OCI-LY1 (cell line): ENCODE measurements at regions not wholly inside any gene's neighbourhood (a gene's known extent, or its start where the extent isn't known, plus 50 kb on each side); places are given as distances from the start of the nearest gene placed in this dataset.

Source experiments
- H2AFZ ChIP-seq: fragments of 200-600 bp; sonication (generic), shearing (Covaris generic); 2 replicates; pipeline ENCODE4 v1.6.0; 2014; ENCODE audit warnings: antibody characterized with exemption, mild to moderate bottlenecking, low read length
- H3F3A ChIP-seq: fragments of 200-600 bp; sonication (generic), shearing (Covaris generic); 2 replicates; pipeline ENCODE4 v1.6.0; 2014; ENCODE audit warnings: mild to moderate bottlenecking, antibody characterized with exemption, low read length, moderate library complexity; ENCODE audit not compliant: insufficient read depth
- H3K27ac ChIP-seq: fragments of 200-600 bp; sonication (generic); 2 replicates; pipeline ENCODE4 v1.5.1; 2014; ENCODE audit warnings: low read length, mixed run types, mild to moderate bottlenecking, low read depth; ENCODE audit not compliant: poor library complexity, severe bottlenecking
- H3K27me3 ChIP-seq: fragments of 200-600 bp; sonication (generic); 2 replicates; pipeline ENCODE4 v1.6.0; 2014; ENCODE audit warnings: antibody characterized with exemption, mild to moderate bottlenecking, low read length, moderate library complexity; ENCODE audit not compliant: insufficient read depth
- H3K36me3 ChIP-seq: fragments of 200-600 bp; sonication (generic); 2 replicates; pipeline ENCODE4 v1.6.1; 2014; ENCODE audit warnings: mild to moderate bottlenecking, antibody characterized with exemption, low read length, moderate library complexity, mixed read lengths; ENCODE audit not compliant: insufficient read depth
- H3K4me1 ChIP-seq: fragments of 200-600 bp; sonication (generic); 2 replicates; pipeline ENCODE4 v1.5.1; 2014; ENCODE audit warnings: mild to moderate bottlenecking, low read length, moderate library complexity; ENCODE audit not compliant: insufficient read depth, severe bottlenecking
- H3K4me2 ChIP-seq: fragments of 200-600 bp; sonication (generic), shearing (Covaris generic); 2 replicates; pipeline ENCODE4 v1.6.1; 2014; ENCODE audit warnings: low read length
- H3K4me3 ChIP-seq: fragments of 200-600 bp; sonication (generic); 2 replicates; pipeline ENCODE4 v1.5.1; 2014; ENCODE audit warnings: low read length, low read depth, mild to moderate bottlenecking, mixed read lengths; ENCODE audit not compliant: poor library complexity, severe bottlenecking
- H3K79me2 ChIP-seq: fragments of 200-600 bp; shearing (Covaris generic); 2 replicates; pipeline ENCODE4 v1.6.1; 2016; ENCODE audit warnings: mixed run types, low read length, mixed read lengths; ENCODE audit not compliant: insufficient read depth
- H3K9ac ChIP-seq: fragments of 200-600 bp; sonication (generic), shearing (Covaris generic); 2 replicates; pipeline ENCODE4 v1.6.1; 2014; ENCODE audit warnings: mild to moderate bottlenecking, low read length, mixed read lengths
- H3K9me2 ChIP-seq: fragments of 200-600 bp; sonication (generic), shearing (Covaris generic); 2 replicates; pipeline ENCODE4 v1.6.1; 2014; ENCODE audit warnings: low read depth, mild to moderate bottlenecking, low read length, mixed read lengths
- H3K9me3 ChIP-seq: fragments of 200-600 bp; shearing (Covaris generic); 2 replicates; pipeline ENCODE4 v1.6.1; 2014; ENCODE audit warnings: low read length, mixed read lengths
- H4K20me1 ChIP-seq: fragments of 200-600 bp; sonication (generic), shearing (Covaris generic); 2 replicates; pipeline ENCODE4 v1.6.0; 2016; ENCODE audit warnings: mild to moderate bottlenecking, low read length; ENCODE audit not compliant: insufficient read depth
- EZH2 ChIP-seq: fragments of 200-600 bp; sonication (generic), shearing (Covaris generic); IDR thresholded peaks from 2 replicates; pipeline ENCODE4 v1.8.0; 2017; ENCODE audit warnings: borderline replicate concordance, mixed run types, mild to moderate bottlenecking, antibody characterized with exemption, low read length, moderate library complexity, mixed read lengths
- TF ChIP-seq, protein P1 (sequence below): fragments of 200-600 bp; sonication (generic), shearing (Covaris generic); IDR thresholded peaks from 2 replicates; pipeline ENCODE4 v1.5.1; 2017; ENCODE audit warnings: mild to moderate bottlenecking, antibody characterized with exemption, low read length, moderate library complexity, mixed read lengths

DNA sequence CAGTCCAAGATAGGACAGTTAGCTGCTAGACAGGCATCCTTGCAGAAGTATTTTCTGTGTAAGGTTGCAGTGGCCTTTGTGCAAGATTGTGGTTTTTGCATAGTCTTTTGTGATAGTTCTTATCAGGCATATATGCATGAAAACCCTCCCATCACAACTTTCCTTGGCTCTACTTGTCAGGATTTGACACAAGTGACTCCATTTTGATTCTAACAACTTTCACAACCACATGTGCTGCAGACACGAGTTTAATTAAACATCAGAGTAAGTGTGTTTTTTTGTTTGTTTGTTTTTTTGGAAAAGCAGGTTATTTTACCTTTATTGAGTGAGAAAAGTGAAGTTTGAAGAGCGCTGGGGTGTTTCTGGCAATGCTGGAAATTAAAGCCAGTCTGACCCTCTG lies 902.0 kb upstream of the GCFC2 start:
- no peaks in the 10 kb centered on the region for H3F3A ChIP-seq
- H2AFZ ChIP-seq: no peak overlapping the region
- no peaks in the 10 kb centered on the region for H3K36me3 ChIP-seq
- no peaks in the 10 kb centered on the region for H3K4me1 ChIP-seq
- no peak overlapping the region for H3K9ac ChIP-seq
- no peak overlapping the region for H3K27ac ChIP-seq
- no peaks in the 10 kb centered on the region for H4K20me1 ChIP-seq
- H3K4me3 ChIP-seq: no peak overlapping the region
- no peak for TF ChIP-seq EZH2
- no peaks in the 10 kb centered on the region for H3K9me2 ChIP-seq
- H3K79me2 ChIP-seq: no peaks in the 10 kb centered on the region
- H3K4me2 ChIP-seq: no peak overlapping the region
- H3K27me3 ChIP-seq: no peaks in the 10 kb centered on the region
- H3K9me3 ChIP-seq: no peaks in the 10 kb centered on the region

DNA sequence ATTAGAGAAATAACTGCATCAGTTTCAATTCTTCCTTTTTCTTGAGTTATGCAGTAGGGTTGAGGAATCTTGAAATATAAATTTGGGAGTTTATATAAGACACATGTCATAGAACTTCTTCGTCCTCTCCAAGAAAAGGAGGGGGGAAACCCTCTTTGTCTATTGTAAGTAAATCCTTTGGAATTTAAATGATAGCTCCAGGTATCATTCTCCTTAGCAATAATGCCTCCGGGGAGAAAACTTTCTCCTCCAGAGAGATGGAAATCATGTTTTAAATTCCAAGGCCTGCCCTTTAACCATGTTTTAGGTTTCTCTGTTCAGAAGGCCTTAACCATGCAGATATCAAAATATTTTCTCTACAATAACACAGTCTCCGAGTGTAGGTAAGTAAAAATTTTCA lies 899.7 kb upstream of the GCFC2 start:
- no peak overlapping the region for H3K27ac ChIP-seq
- no peaks in the 10 kb centered on the region for H3K79me2 ChIP-seq
- H3K9me3 ChIP-seq: no peaks in the 10 kb centered on the region
- no peak overlapping the region for H2AFZ ChIP-seq
- H3K9me2 ChIP-seq: no peaks in the 10 kb centered on the region
- TF ChIP-seq EZH2: no peak
- TF ChIP-seq, protein P1, sequence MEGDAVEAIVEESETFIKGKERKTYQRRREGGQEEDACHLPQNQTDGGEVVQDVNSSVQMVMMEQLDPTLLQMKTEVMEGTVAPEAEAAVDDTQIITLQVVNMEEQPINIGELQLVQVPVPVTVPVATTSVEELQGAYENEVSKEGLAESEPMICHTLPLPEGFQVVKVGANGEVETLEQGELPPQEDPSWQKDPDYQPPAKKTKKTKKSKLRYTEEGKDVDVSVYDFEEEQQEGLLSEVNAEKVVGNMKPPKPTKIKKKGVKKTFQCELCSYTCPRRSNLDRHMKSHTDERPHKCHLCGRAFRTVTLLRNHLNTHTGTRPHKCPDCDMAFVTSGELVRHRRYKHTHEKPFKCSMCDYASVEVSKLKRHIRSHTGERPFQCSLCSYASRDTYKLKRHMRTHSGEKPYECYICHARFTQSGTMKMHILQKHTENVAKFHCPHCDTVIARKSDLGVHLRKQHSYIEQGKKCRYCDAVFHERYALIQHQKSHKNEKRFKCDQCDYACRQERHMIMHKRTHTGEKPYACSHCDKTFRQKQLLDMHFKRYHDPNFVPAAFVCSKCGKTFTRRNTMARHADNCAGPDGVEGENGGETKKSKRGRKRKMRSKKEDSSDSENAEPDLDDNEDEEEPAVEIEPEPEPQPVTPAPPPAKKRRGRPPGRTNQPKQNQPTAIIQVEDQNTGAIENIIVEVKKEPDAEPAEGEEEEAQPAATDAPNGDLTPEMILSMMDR: no peak
- no peak overlapping the region for H3K9ac ChIP-seq
- no peaks in the 10 kb centered on the region for H3K27me3 ChIP-seq
- H4K20me1 ChIP-seq: no peaks in the 10 kb centered on the region
- no peak overlapping the region for H3K4me2 ChIP-seq
- no peak overlapping the region for H3K4me3 ChIP-seq
- no peaks in the 10 kb centered on the region for H3K4me1 ChIP-seq
- no peaks in the 10 kb centered on the region for H3F3A ChIP-seq
- H3K36me3 ChIP-seq: no peaks in the 10 kb centered on the region

DNA sequence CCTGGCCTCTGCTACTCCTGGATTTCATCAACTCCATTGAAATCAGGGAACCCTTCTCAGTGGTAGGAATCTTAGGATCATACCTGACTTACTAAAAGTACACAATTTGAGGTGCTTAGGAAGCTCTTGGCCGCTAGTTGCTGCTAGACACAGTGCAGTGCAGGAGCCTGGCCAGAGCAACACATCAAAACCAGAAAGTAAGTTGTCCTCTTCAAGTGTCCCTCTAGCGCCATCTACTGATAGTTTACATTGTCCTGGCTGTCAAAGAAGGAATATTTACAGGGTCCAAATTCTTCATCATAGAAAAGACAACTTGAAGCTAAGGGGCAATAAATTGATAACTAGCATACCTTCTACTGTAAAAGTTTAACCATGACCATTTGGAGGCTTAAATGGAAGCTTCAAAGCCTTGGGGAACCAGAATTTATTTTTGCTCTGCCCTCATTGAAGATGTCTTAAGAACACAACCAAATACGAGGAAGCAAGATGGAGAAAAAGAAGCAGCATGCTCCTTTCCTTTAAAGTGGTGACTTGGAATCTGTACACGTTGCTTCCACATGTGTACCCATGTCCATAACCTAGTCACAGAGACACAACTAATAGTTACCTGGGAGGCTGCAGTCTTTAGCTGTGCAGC lies 889.1 kb upstream of the GCFC2 start:
- H3K9me3 ChIP-seq: no peaks in the 10 kb centered on the region
- H3F3A ChIP-seq: no peaks in the 10 kb centered on the region
- H3K4me2 ChIP-seq: no peak overlapping the region
- TF ChIP-seq, protein P1: peak; percentile 91
- TF ChIP-seq EZH2: no peak
- H3K9ac ChIP-seq: no peak overlapping the region
- H3K27me3 ChIP-seq: no peaks in the 10 kb centered on the region
- H3K4me3 ChIP-seq: no peak overlapping the region
- H3K4me1 ChIP-seq: no peaks in the 10 kb centered on the region
- no peaks in the 10 kb centered on the region for H3K9me2 ChIP-seq
- no peak overlapping the region for H2AFZ ChIP-seq
- H3K79me2 ChIP-seq: no peaks in the 10 kb centered on the region
- H4K20me1 ChIP-seq: no peaks in the 10 kb centered on the region
- H3K27ac ChIP-seq: no peak overlapping the region
- no peaks in the 10 kb centered on the region for H3K36me3 ChIP-seq

DNA sequence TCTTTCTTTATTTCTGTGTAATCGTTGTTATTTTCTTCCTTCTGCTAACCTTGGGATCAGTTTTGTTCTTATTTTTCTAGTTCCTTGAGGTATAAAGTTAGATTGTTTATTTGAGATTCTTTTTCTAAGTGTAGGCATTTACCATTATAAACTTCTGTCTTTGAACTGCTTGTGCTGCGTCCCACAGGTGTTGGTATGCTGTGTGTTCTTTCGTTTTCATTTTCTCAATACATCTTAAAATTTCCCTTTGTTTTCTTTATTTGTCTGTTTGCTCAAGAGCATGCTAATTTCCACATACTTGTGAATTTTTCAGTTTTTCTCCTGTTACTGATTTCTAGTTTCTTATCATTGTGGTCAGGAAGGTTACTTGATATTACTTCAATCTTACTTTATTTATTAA lies 873.8 kb upstream of the GCFC2 start:
- Histone ChIP-seq H3F3A (no peaks in the 10 kb centered on the region), H3K27ac (no peak overlapping the region), H3K9ac (no peak overlapping the region), H3K4me3 (no peak overlapping the region), H3K4me2 (no peak overlapping the region), H3K9me2 (no peaks in the 10 kb centered on the region), H3K4me1 (no peaks in the 10 kb centered on the region), H2AFZ (no peak overlapping the region), H3K27me3 (no peaks in the 10 kb centered on the region), H3K79me2 (no peaks in the 10 kb centered on the region), H4K20me1 (no peaks in the 10 kb centered on the region), H3K9me3 (no peaks in the 10 kb centered on the region), H3K36me3 (no peaks in the 10 kb centered on the region)
- no peak for TF ChIP-seq EZH2
- TF ChIP-seq, protein P1: no peak
